MM.1S (cell line): ENCODE measurements at regions not wholly inside any gene's neighbourhood (a gene's known extent, or its start where the extent isn't known, plus 50 kb on each side); places are given as distances from the start of the nearest gene placed in this dataset.

Experiments
- DNase-seq: peaks from one replicate; pipeline ENCODE4 v3.0.0-alpha.2; 2015
- H2AFZ ChIP-seq: fragments of 300-600 bp; sonication (generic); 2 replicates; pipeline ENCODE4 v1.6.0; 2016; ENCODE audit warnings: antibody characterized with exemption, low read length
- H3F3A ChIP-seq: fragments of 300-600 bp; sonication (generic); 2 replicates; pipeline ENCODE4 v1.6.1; 2016; ENCODE audit warnings: mild to moderate bottlenecking, antibody characterized with exemption, low read length, moderate library complexity, mixed read lengths; ENCODE audit not compliant: insufficient read depth
- H3K27ac ChIP-seq: fragments of 300-600 bp; sonication (generic); 2 replicates; pipeline ENCODE4 v1.5.1; 2016; ENCODE audit warnings: mild to moderate bottlenecking, low read length
- H3K27me3 ChIP-seq: fragments of 300-600 bp; sonication (generic); replicated peaks from 2 replicates; pipeline ENCODE4 v1.6.0; 2016; ENCODE audit warnings: low read length; ENCODE audit not compliant: insufficient read depth
- H3K36me3 ChIP-seq: fragments of 300-600 bp; sonication (generic); replicated peaks from 2 replicates; pipeline ENCODE4 v1.6.1; 2016; ENCODE audit warnings: mild to moderate bottlenecking, low read length, mixed read lengths; ENCODE audit not compliant: insufficient read depth
- H3K4me1 ChIP-seq: fragments of 300-600 bp; sonication (generic); 2 replicates; pipeline ENCODE4 v1.6.1; 2016; ENCODE audit warnings: low read length, mixed read lengths
- H3K4me2 ChIP-seq: fragments of 300-600 bp; sonication (generic); 2 replicates; pipeline ENCODE4 v1.6.0; 2016; ENCODE audit warnings: low read depth, low read length
- H3K4me3 ChIP-seq: fragments of 300-600 bp; sonication (generic); 2 replicates; pipeline ENCODE4 v1.5.1; 2016; ENCODE audit warnings: low read length, mixed read lengths
- H3K79me2 ChIP-seq: fragments of 300-600 bp; sonication (generic); 2 replicates; pipeline ENCODE4 v1.6.1; 2016; ENCODE audit warnings: mixed run types, low read length, mixed read lengths
- H3K9ac ChIP-seq: fragments of 300-600 bp; sonication (generic); 2 replicates; pipeline ENCODE4 v1.6.1; 2016; ENCODE audit warnings: low read length, mixed read lengths
- H3K9me2 ChIP-seq: fragments of 300-600 bp; sonication (generic); replicated peaks from 2 replicates; pipeline ENCODE4 v1.6.1; 2016; ENCODE audit warnings: mild to moderate bottlenecking, low read length, mixed read lengths; ENCODE audit not compliant: insufficient read depth
- H3K9me3 ChIP-seq: fragments of 300-600 bp; sonication (generic); replicated peaks from 2 replicates; pipeline ENCODE4 v1.6.1; 2016; ENCODE audit warnings: mild to moderate bottlenecking, low read length, mixed read lengths; ENCODE audit not compliant: insufficient read depth
- H4K20me1 ChIP-seq: fragments of 300-600 bp; sonication (generic); 2 replicates; pipeline ENCODE4 v1.6.1; 2016; ENCODE audit warnings: mild to moderate bottlenecking, low read length, moderate library complexity, mixed read lengths; ENCODE audit not compliant: insufficient read depth
- CTCF ChIP-seq: fragments of 300-600 bp; sonication (generic); IDR thresholded peaks from 2 replicates; pipeline ENCODE4 v1.5.1; 2016; ENCODE audit warnings: antibody characterized with exemption, low read length, mixed read lengths
- EZH2 ChIP-seq: fragments of 300-600 bp; sonication (generic); optimal IDR thresholded peaks from 2 replicates; pipeline ENCODE3; 2017; ENCODE audit warnings: low read depth, mild to moderate bottlenecking, antibody characterized with exemption, low read length, mixed read lengths
- EZH2phosphoT487 ChIP-seq: fragments of 300-600 bp; sonication (generic); IDR thresholded peaks from 2 replicates; pipeline ENCODE4 v1.6.1; 2018; ENCODE audit warnings: antibody characterized with exemption, low read length

GRCh38 chr13:106173891-106174610, 361.4 kb downstream of the EFNB2 start:
- no peaks in the 10 kb centered on the region for H3K9me3 ChIP-seq
- H3K36me3 ChIP-seq = no peaks in the 10 kb centered on the region
- no peak for DNase-seq
- TF ChIP-seq EZH2phosphoT487 (no peak), EZH2 (no peak), CTCF (no peak)
- no peaks in the 10 kb centered on the region for H4K20me1 ChIP-seq
- H3K27ac ChIP-seq = no peak overlapping the region
- no peak overlapping the region for H3K4me2 ChIP-seq
- H3K79me2 ChIP-seq = no peaks in the 10 kb centered on the region
- H2AFZ ChIP-seq = no peak overlapping the region
- no peaks in the 10 kb centered on the region for H3K27me3 ChIP-seq
- no peaks in the 10 kb centered on the region for H3F3A ChIP-seq
- H3K9me2 ChIP-seq = no peaks in the 10 kb centered on the region
- H3K4me3 ChIP-seq = no peak overlapping the region
- no peaks in the 10 kb centered on the region for H3K4me1 ChIP-seq
- no peak overlapping the region for H3K9ac ChIP-seq

GRCh38 chr13:106173346-106173745, 362.1 kb downstream of the EFNB2 start:
- Histone ChIP-seq H4K20me1 (no peaks in the 10 kb centered on the region), H3K27ac (no peak overlapping the region), H3K4me3 (no peak overlapping the region), H3K9ac (no peak overlapping the region), H3K4me1 (no peaks in the 10 kb centered on the region), H3K36me3 (no peaks in the 10 kb centered on the region), H3K9me3 (no peaks in the 10 kb centered on the region), H2AFZ (no peak overlapping the region), H3K4me2 (no peak overlapping the region), H3K9me2 (no peaks in the 10 kb centered on the region), H3F3A (no peaks in the 10 kb centered on the region), H3K27me3 (no peaks in the 10 kb centered on the region), H3K79me2 (no peaks in the 10 kb centered on the region)
- no peak for DNase-seq
- TF ChIP-seq EZH2phosphoT487 (no peak), EZH2 (no peak), CTCF (no peak)

GRCh38 chr13:106172176-106172905, 363.1 kb downstream of the EFNB2 start:
- Histone ChIP-seq H3K4me1 (no peaks in the 10 kb centered on the region), H3K4me3 (no peak overlapping the region), H3K27me3 (no peaks in the 10 kb centered on the region), H3K9me2 (no peaks in the 10 kb centered on the region), H4K20me1 (no peaks in the 10 kb centered on the region), H3K9me3 (no peaks in the 10 kb centered on the region), H3K79me2 (no peaks in the 10 kb centered on the region), H3K9ac (no peak overlapping the region), H2AFZ (no peak overlapping the region), H3F3A (no peaks in the 10 kb centered on the region), H3K36me3 (no peaks in the 10 kb centered on the region), H3K4me2 (no peak overlapping the region), H3K27ac (no peak overlapping the region)
- no peak for DNase-seq
- TF ChIP-seq EZH2 = no peak
- no peak for TF ChIP-seq CTCF
- no peak for TF ChIP-seq EZH2phosphoT487
